GM21723 (cell line): ENCODE measurements at regions not wholly inside any gene's neighbourhood (a gene's known extent, or its start where the extent isn't known, plus 50 kb on each side); places are given as distances from the start of the nearest gene placed in this dataset.
"Not testable (repeated sequence)": the region's sequence is repeated elsewhere in the genome, so short reads cannot be mapped to it uniquely, and the experiment has no call there.

Experiments
- ATAC-seq: cut with Tn5 transposase; IDR thresholded peaks from one replicate; pipeline ENCODE4 v1.9.1; 2021; ENCODE audit warnings: mild to moderate bottlenecking, moderate library complexity; ENCODE audit not compliant: unreplicated experiment

GRCh38 chr5:82905986-82906385 lies 171.2 kb downstream of the TMEM167A start:
- no peak for ATAC-seq

- no peak for ATAC-seq
Measured at GRCh38 chr5:82901281-82901888, 175.8 kb downstream of the TMEM167A start.

GRCh38 chr5:82894716-82895115 lies 182.5 kb downstream of the TMEM167A start:
- ATAC-seq = no peak

GRCh38 chr5:82889088-82889487 lies 188.1 kb downstream of the TMEM167A start:
- ATAC-seq = no peak

GRCh38 chr5:82886911-82887310 lies 190.3 kb downstream of the TMEM167A start:
- no peak for ATAC-seq

GRCh38 chr5:82885627-82886389 lies 191.4 kb downstream of the TMEM167A start:
- ATAC-seq = peak; percentile 56

GRCh38 chr5:82884821-82885471 lies 192.2 kb downstream of the TMEM167A start:
- ATAC-seq = no peak

GRCh38 chr5:82882316-82882715 lies 194.9 kb downstream of the TMEM167A start:
- no peak for ATAC-seq

GRCh38 chr5:82881571-82882174 lies 195.5 kb downstream of the TMEM167A start:
- peak; percentile 69 for ATAC-seq

GRCh38 chr5:82879089-82879488 lies 198.1 kb downstream of the TMEM167A start:
- no peak for ATAC-seq

GRCh38 chr5:82873452-82873851 lies 203.7 kb downstream of the TMEM167A start:
- no peak for ATAC-seq

- not testable (repeated sequence) for ATAC-seq
Measured at GRCh38 chr5:82872321-82873288, 204.6 kb downstream of the TMEM167A start.

- ATAC-seq = no peak
Measured at GRCh38 chr5:82865625-82866024, 211.6 kb downstream of the TMEM167A start.

- ATAC-seq = no peak
Measured at GRCh38 chr5:82863266-82863665, 213.9 kb downstream of the TMEM167A start.

GRCh38 chr5:82862711-82863110 lies 214.5 kb downstream of the TMEM167A start:
- ATAC-seq = no peak

GRCh38 chr5:82862261-82862660 lies 214.9 kb downstream of the TMEM167A start:
- no peak for ATAC-seq

- no peak for ATAC-seq
Measured at GRCh38 chr5:82861701-82862100, 215.5 kb downstream of the TMEM167A start.

GRCh38 chr5:82859451-82860140 lies 217.6 kb downstream of the TMEM167A start:
- ATAC-seq = no peak

- ATAC-seq = no peak
Measured at GRCh38 chr5:82858151-82859025, 218.8 kb downstream of the TMEM167A start.
